ENCODE measurements at regions not wholly inside any gene's neighbourhood (a gene's known extent, or its start where the extent isn't known, plus 50 kb on each side); places are given as distances from the start of the nearest gene placed in this dataset.
"Not testable (repeated sequence)": the region's sequence is repeated elsewhere in the genome, so short reads cannot be mapped to it uniquely, and the experiment has no call there.

DNA sequence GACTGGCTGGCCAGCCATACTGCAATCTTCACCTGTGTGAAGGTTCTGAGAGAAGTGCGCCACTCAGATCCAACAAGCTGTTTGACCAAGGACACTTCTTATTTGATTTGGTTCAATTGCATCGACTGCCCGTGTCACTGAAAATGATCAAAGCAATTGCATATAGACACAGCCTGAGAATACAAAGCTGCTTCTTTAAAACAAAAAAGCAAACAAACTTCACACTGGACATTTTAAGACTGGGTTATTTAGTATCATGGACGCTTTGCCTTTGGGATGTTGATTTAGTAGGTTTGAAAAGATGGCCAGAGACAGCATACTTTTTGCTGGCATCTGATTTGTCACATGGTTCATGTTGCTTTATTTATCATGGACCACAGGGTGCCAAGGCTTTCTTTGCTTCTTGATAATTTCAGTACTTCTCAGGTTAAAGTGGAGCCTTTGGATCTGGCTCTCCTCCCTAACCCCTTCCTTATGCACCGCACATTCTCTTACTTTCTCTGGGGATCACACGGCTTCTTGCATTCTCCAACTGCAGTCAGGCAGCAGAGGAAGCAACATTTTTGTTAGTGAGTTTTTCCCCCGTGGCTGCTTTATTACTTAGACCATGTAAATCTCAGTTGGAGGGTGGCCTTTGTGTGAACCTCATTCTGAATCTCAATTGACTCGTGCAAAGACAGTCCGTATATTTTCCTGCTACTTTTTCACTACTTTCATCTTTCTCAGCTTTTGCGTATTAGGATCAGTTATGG, 151.0 kb downstream of the CD47 start:
- DNase-seq = no peak

DNA sequence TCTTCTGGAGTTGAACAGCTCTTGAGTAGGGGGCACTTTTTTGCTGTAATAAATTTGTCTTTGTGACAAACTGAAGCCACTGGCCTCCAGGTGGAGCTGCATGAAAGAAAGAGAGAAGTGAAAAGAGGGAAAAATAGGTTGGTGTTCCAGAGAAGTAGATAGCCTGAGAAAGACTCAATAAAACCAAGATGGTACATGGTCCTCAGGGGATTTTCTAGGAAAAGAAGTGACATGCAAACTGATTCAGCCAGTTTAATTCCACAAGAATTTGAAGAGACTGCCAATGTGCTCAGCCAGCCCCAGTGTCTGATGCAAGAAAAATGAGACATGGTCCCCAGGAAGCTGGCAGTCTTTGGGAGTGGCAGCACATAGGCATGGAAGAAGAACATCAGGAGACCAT, 152.7 kb downstream of the CD47 start:
- DNase-seq = peak; percentile 4

DNA sequence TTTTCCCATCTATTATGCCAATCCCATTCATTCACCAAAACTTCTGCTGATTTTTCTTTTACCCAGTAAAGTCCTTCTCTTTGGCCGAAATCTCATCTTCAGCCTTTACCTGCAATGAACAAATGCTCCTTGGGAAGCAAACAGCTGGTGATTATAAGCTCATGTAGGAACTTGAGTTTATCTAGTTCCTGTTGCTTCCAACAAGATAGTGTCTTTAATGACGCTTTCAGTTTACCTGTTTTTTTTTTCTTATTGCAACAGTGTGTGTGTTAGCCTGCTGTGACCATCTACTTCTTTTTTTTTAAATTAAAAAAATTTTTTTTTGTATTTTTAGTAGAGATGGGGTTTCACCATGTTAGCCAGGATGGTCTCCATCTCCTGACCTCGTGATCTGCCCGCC, 156.0 kb downstream of the CD47 start:
- no peak for DNase-seq

DNA sequence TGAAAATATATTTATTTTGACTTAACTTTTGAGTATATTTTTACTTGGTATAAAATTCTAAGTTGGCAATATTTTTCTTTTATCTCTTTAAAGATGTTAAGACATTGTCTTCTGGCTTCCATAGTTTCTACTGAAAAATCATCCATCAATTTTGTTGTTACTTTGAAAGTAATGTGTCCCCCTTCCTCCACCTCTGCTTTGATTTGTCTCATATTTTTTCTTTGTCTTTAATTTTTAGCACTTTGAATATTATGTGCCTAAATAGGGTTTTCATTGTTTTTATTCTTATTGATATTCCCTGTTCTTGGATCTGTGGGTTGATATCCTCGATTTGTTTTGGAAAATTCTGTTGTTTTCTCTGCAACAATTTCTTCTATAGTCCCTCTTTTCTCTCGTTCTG, 157.4 kb downstream of the CD47 start:
- DNase-seq = no peak

DNA sequence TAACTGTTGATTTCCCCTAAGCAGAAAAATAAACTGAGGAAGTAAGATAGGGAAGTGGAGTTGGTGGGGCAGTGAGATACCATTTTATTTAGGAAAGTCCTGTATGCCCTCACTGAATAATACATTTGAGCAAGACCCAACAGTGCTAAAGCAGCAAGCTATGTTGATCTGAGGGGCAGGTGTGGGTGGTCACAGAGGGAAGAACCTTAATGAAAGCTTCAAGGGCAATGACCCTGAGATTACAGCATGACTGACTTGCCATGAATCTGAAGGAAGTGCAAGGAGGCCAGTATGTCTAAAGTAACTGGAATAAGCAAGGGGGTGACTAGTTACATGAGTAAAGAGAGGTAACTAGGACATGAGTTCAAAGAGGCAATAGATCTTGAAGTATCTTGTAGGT, 159.5 kb downstream of the CD47 start:
- DNase-seq = no peak

- DNase-seq = no peak
Measured at GRCh38 chr3:107929088-107929487, 161.7 kb downstream of the CD47 start.

- no peak for DNase-seq
Measured at GRCh38 chr3:107928084-107928445, 162.8 kb downstream of the CD47 start.

GRCh38 chr3:107927361-107928083, 163.3 kb downstream of the CD47 start:
- DNase-seq = peak; percentile 62

DNA sequence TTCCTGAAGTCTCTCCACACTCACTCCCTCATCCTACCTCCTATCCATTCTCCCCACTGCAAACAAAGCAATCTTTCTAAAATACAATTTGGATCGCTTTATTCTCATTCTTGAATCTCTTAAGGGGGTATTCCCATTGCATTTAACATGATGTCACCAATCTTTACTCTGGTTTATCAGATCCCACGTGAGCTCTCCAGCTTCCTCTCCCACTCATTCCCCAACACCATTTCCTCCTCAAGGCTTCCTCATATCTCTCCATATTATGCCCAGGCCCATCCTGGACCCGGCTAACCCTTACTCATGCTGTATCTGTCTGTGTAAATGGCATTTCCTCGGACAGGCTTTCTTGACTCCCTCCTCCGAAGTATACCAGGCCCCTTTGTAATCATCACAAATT, 165.0 kb downstream of the CD47 start:
- no peak for DNase-seq

DNA sequence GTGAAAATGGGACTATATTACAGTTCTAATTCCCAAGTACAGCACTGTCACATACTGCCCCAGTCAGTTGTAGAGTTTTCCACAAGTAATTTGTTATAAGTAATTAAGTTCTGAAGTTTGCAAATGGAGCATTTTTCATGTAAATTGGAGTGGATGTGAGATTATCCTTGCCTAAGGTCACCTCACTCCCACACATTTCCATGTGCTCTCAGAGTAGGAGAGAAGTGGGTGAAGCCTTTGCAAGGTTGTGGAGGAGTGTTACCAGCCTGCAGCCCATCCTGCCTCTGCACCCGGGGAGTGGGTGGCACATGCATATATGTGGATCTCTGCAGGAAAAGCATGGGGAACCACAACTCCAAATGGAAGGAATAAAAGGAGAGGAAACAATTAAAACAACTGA, 169.8 kb downstream of the CD47 start:
- no peak for DNase-seq

- DNase-seq = no peak
Measured at GRCh38 chr3:107920538-107920937, 170.3 kb downstream of the CD47 start.

- DNase-seq = no peak
Measured at GRCh38 chr3:107919239-107919638, 171.6 kb downstream of the CD47 start.

GRCh38 chr3:107916171-107916570, 174.7 kb downstream of the CD47 start:
- DNase-seq = no peak

GRCh38 chr3:107915706-107916105, 175.1 kb downstream of the CD47 start:
- no peak for DNase-seq

GRCh38 chr3:107913701-107914100, 177.1 kb downstream of the CD47 start:
- DNase-seq = no peak

- DNase-seq = no peak
Measured at GRCh38 chr3:107911337-107912000, 179.4 kb downstream of the CD47 start.

GRCh38 chr3:107910713-107911259, 180.0 kb downstream of the CD47 start:
- no peak for DNase-seq

- DNase-seq = not testable (repeated sequence)
Measured at GRCh38 chr3:107909583-107909982, 181.2 kb downstream of the CD47 start.

- no peak for DNase-seq
Measured at GRCh38 chr3:107907996-107908395, 182.8 kb downstream of the CD47 start.

DNA sequence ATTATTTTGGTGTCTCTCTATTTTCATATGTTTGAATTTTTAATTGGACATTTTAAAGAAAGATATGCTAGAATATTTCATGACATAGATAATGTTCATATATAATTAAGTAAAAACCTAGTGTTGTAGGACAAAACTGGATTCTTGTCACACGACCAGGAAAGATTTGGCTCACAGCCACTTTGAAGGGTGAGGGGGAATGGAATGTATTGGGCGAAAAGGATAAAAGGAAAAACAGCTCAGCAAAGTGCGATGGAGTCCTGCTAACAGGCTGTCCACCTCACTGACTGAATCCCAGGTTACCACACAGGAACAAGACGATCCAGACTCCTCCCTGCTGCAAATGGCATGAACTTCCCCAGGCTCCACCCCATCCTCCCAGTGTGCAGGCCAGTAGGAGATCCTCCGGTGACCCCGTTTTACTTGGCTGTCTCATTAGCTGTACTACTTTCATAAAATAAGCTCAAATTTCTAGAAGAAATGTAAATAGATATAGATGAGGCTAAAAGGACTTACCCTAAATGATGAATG, 186.2 kb downstream of the CD47 start:
- DNase-seq = no peak

GRCh38 chr3:107899990-107900651, 190.7 kb downstream of the CD47 start:
- no peak for DNase-seq

DNA sequence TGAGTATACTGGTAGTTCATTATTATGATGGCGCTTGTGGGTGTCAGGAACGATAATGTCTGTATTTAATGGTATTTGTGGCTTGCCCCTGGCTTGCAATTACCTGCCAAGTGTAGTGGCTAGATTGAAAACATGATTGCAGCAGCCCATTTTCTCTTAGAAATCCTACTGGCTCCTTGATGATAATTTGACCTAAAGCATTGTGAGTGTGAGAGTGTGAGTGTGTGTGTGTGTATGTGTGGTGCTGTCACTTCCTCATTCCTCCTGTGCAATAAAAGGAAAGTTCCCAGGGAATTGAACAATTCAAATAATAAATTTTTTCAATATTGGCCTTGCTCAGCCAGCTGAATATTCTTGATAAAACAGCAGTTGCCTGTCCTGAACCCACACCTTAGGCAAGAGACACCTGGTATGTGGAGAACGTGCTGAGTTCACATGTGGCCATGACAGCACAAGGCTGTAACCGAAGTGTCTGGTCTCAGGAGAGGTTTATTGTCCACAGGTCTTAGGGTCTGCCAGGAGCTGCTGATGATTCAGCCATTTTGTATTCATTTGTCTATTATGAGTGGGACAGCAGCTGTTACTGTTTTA, 193.3 kb downstream of the CD47 start:
- DNase-seq = no peak

GRCh38 chr3:107894998-107895397, 195.8 kb downstream of the CD47 start:
- no peak for DNase-seq
